ENCODE measurements at regions not wholly inside any gene's neighbourhood (a gene's known extent, or its start where the extent isn't known, plus 50 kb on each side); places are given as distances from the start of the nearest gene placed in this dataset.

DNA sequence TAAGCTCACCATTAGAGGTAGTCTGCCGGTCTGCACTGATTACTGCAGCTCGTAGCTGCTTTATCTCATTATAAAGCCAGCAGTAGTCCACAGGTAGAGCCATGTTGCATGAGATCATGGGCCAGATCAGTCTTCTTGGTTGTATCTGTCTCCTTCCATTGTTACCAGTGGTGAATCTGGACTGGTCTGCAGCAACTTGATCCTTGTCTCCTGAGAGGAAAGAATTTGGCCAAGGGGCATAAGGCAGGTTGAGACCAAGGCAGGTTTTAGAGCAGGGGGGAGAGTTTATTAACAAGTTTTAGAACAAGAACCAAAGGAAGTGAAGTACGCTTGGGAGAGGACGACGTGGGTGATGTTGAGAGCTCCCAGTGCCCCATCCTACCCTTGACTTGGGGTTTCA lies 228.5 kb downstream of the STIM2 start:
- no peak for TF ChIP-seq CTCF (conservative IDR thresholded peaks at IDR 0.05)
- no peak for TF ChIP-seq EZH2 (IDR thresholded peaks at IDR 0.05; ENCODE audit: low read depth)
